ENCODE measurements at regions not wholly inside any gene's neighbourhood (a gene's known extent, or its start where the extent isn't known, plus 50 kb on each side); places are given as distances from the start of the nearest gene placed in this dataset.

DNA sequence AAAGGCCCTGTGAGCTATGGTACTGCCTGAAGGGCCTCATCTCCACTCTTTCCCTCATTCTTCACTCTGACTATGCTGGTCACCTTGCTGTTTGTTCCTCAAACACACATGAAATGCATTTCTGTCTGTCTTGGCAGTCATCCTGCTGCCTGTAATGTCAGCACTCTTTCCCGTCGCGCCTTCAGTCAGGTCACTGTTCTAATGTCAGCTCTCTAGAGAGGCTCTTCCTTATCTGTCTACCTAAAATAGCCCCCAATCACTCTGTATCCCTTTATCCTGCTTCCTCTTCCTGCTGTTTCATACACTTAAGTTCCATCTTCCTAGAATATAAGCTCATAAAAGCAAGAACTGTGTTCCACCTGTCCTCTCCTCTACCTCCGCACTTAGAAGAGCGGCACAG is 215.5 kb downstream of the ZNF33B start:
- no peak for TF ChIP-seq CTCF (IDR thresholded peaks at IDR 0.05)
- TF ChIP-seq POLR2A (IDR thresholded peaks at IDR 0.05) = no peak

Measured in breast epithelium (tissue), 3 donors.